GM23338 (cell line): ENCODE measurements at regions not wholly inside any gene's neighbourhood (a gene's known extent, or its start where the extent isn't known, plus 50 kb on each side); places are given as distances from the start of the nearest gene placed in this dataset.

Experiments used
- ATAC-seq: fragments of 200-7000 bp; cut with Tn5 transposase; 3 replicates; pipeline ENCODE4 v1.9.1; 2020
- DNase-seq: peaks from one replicate; pipeline ENCODE4 v3.0.0-alpha.2; 2015; ENCODE audit warnings: low spot score
- H2AFZ ChIP-seq: fragments of 200-600 bp; sonication (generic); 2 replicates; pipeline ENCODE4 v1.8.0; 2016; ENCODE audit warnings: antibody characterized with exemption, mild to moderate bottlenecking, moderate library complexity
- H3F3A ChIP-seq: fragments of 200-600 bp; sonication (generic); replicated peaks from 2 replicates; pipeline ENCODE4 v1.8.0; 2017; ENCODE audit warnings: antibody characterized with exemption, mixed run types, low read depth
- H3K27ac ChIP-seq: fragments of 200-600 bp; sonication (generic); 2 replicates; pipeline ENCODE4 v1.6.1; 2016; ENCODE audit warnings: low read depth
- H3K27me3 ChIP-seq: fragments of 200-600 bp; sonication (generic); 2 replicates; pipeline ENCODE4 v1.8.0; 2016; ENCODE audit warnings: mild to moderate bottlenecking, mixed run types, moderate library complexity; ENCODE audit not compliant: insufficient read depth
- H3K36me3 ChIP-seq: fragments of 200-600 bp; sonication (generic); 2 replicates; pipeline ENCODE4 v1.8.0; 2016; ENCODE audit warnings: mild to moderate bottlenecking; ENCODE audit not compliant: insufficient read depth
- H3K4me1 ChIP-seq: fragments of 200-600 bp; sonication (generic); 2 replicates; pipeline ENCODE4 v1.8.0; 2016; ENCODE audit warnings: mild to moderate bottlenecking, moderate library complexity; ENCODE audit not compliant: insufficient read depth
- H3K4me2 ChIP-seq: fragments of 200-600 bp; sonication (generic); 2 replicates; pipeline ENCODE4 v1.7.1; 2017; ENCODE audit warnings: mixed run types
- H3K4me3 ChIP-seq: fragments of 200-600 bp; sonication (generic); 2 replicates; pipeline ENCODE4 v1.6.1; 2016; ENCODE audit warnings: mixed run types
- H3K79me2 ChIP-seq: fragments of 200-600 bp; sonication (generic); replicated peaks from 2 replicates; pipeline ENCODE4 v1.8.0; 2017; ENCODE audit warnings: mild to moderate bottlenecking; ENCODE audit not compliant: insufficient read depth
- H3K9me2 ChIP-seq: fragments of 200-600 bp; sonication (generic); 2 replicates; pipeline ENCODE4 v1.8.0; 2017; ENCODE audit not compliant: insufficient read depth
- H4K20me1 ChIP-seq: fragments of 200-600 bp; sonication (generic); replicated peaks from 2 replicates; pipeline ENCODE4 v1.8.0; 2017; ENCODE audit warnings: mild to moderate bottlenecking; ENCODE audit not compliant: insufficient read depth
- H3K27ac Mint-ChIP-seq: 2 replicates; pipeline ENCODE4 v1.8.0; 2020; ENCODE audit warnings: inconsistent platforms, mild to moderate bottlenecking, moderate library complexity, mixed read lengths
- H3K27me3 Mint-ChIP-seq: 3 replicates; pipeline ENCODE4 v1.8.0; 2022; ENCODE audit warnings: low read depth, mild to moderate bottlenecking, moderate library complexity, mixed read lengths, inconsistent platforms; ENCODE audit not compliant: insufficient read depth, poor library complexity
- H3K36me3 Mint-ChIP-seq: 3 replicates; pipeline ENCODE4 v1.8.0; 2021; ENCODE audit warnings: low read depth, mild to moderate bottlenecking, inconsistent platforms, moderate library complexity, mixed read lengths
- H3K4me1 Mint-ChIP-seq: 3 replicates; pipeline ENCODE4 v1.8.0; 2020; ENCODE audit warnings: mild to moderate bottlenecking, inconsistent platforms, mixed read lengths
- H3K4me3 Mint-ChIP-seq: 3 replicates; pipeline ENCODE4 v1.8.0; 2021; ENCODE audit warnings: moderate library complexity, mild to moderate bottlenecking, inconsistent platforms, mixed read lengths
- H3K9me3 Mint-ChIP-seq: 3 replicates; pipeline ENCODE4 v1.8.0; 2020; ENCODE audit warnings: moderate library complexity, mild to moderate bottlenecking, inconsistent platforms, mixed read lengths
- CREB1 ChIP-seq: fragments of 250-450 bp; sonication (Bioruptor Pico); IDR thresholded peaks from 2 replicates; pipeline ENCODE4 v1.5.0; 2020; ENCODE audit warnings: low read depth, mild to moderate bottlenecking, moderate library complexity
- EZH2 ChIP-seq: fragments of 200-600 bp; sonication (generic); IDR thresholded peaks from one replicate; pipeline ENCODE4 v1.8.0; 2017; ENCODE audit warnings: antibody characterized with exemption, mild to moderate bottlenecking, low read depth; ENCODE audit not compliant: unreplicated experiment
- JUNB ChIP-seq: IDR thresholded peaks from one replicate; pipeline ENCODE4 v1.6.1; 2016; ENCODE audit warnings: antibody characterized with exemption; ENCODE audit not compliant: unreplicated experiment
- POLR2AphosphoS5 ChIP-seq: IDR thresholded peaks from 2 replicates; pipeline ENCODE4 v1.6.1; 2016; ENCODE audit warnings: antibody characterized with exemption, low read depth
- STAT1 ChIP-seq: IDR thresholded peaks from one replicate; pipeline ENCODE4 v1.6.1; 2016; ENCODE audit warnings: antibody characterized with exemption; ENCODE audit not compliant: unreplicated experiment
- ZNF114 ChIP-seq: fragments of 250-450 bp; sonication (Bioruptor Pico); IDR thresholded peaks from 2 replicates; pipeline ENCODE4 v1.5.0; 2020; ENCODE audit warnings: mild to moderate bottlenecking, moderate library complexity
- ZNF331 ChIP-seq: fragments of 250-450 bp; sonication (Bioruptor Pico); IDR thresholded peaks from 2 replicates; pipeline ENCODE4 v1.5.0; 2020; ENCODE audit warnings: low read depth, mild to moderate bottlenecking, moderate library complexity
- TF ChIP-seq, protein P1 (sequence below): IDR thresholded peaks from 2 replicates; pipeline ENCODE4 v1.6.1; 2016; ENCODE audit warnings: antibody characterized with exemption
- TF ChIP-seq, protein P2 (sequence below): fragments of 250-450 bp; sonication (Bioruptor Pico); IDR thresholded peaks from 2 replicates; pipeline ENCODE4 v1.5.0; 2020; ENCODE audit warnings: mild to moderate bottlenecking, moderate library complexity
- TF ChIP-seq, protein P3 (sequence below): IDR thresholded peaks from one replicate; pipeline ENCODE4 v1.6.1; 2018; ENCODE audit warnings: antibody characterized with exemption; ENCODE audit not compliant: unreplicated experiment

DNA sequence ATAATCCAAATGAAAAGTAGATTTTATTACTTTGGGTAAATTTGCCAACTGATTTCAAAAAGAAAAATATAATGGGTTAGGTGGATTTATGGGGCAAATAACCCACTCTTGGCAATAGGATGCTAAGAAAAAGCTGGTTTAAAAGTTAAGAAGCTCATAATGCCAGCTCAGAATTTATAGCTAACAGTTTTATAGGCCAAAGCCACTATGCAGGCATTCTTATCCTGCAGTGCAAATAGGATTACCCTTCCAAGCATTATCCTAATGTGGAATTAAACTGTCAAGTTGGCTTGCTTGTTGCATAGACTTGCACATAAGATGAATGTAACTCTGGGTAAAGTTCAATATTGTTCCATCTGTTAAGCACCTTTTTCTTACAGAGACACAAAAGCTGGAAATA is 703.0 kb downstream of the PCDH18 start:
- Mint-ChIP-seq H3K27ac (no peak overlapping the region), H3K9me3 (no peaks in the 10 kb centered on the region), H3K36me3 (no peaks in the 10 kb centered on the region), H3K4me3 (no peak overlapping the region), H3K4me1 (no peaks in the 10 kb centered on the region), H3K27me3 (no peaks in the 10 kb centered on the region)
- no peak for DNase-seq
- no peaks in the 10 kb centered on the region for H3K27me3 ChIP-seq
- H3K4me1 ChIP-seq, result no peaks in the 10 kb centered on the region
- no peaks in the 10 kb centered on the region for H3F3A ChIP-seq
- H3K79me2 ChIP-seq, result no peaks in the 10 kb centered on the region
- H3K27ac ChIP-seq, result no peak overlapping the region
- no peak overlapping the region for H3K4me2 ChIP-seq
- no peak overlapping the region for H2AFZ ChIP-seq
- peaks cover 5% of the 10 kb centered on the region; the same call in 1 of the 2 replicates for H3K9me2 ChIP-seq
- H3K4me3 ChIP-seq, result no peak overlapping the region
- no peak for TF ChIP-seq POLR2AphosphoS5
- H4K20me1 ChIP-seq, result no peaks in the 10 kb centered on the region
- no peak for ATAC-seq
- H3K36me3 ChIP-seq, result no peaks in the 10 kb centered on the region

DNA sequence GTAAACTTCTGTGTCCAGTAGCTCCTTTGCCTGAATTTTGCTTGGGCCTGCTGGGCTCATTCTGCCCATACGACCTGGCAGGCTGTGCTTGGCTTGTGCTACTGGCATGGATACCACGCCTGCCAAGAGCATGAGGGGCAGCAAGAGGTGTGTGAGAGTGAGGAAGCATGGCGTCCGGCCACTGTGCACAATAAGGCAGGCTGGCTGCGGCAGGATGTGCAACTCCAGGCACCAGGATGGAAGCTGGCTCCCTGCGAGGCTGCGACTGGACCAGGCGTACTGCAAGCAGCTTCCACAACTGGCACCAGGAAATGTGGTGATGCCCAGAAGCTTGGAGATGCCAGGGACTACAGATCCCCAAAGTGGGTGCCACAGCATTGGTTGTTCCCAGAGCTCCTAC is 709.3 kb downstream of the PCDH18 start:
- 0 out of 3 replicates have a peak, but pooled peaks cover 2% of the 10 kb centered on the region for H3K4me1 Mint-ChIP-seq
- Histone ChIP-seq H3K36me3 (no peaks in the 10 kb centered on the region), H3F3A (no peaks in the 10 kb centered on the region), H3K79me2 (no peaks in the 10 kb centered on the region), H3K9me2 (no peaks in the 10 kb centered on the region), H4K20me1 (no peaks in the 10 kb centered on the region), H3K4me1 (peaks cover 4% of the 10 kb centered on the region; the same call in 1 of the 2 replicates), H3K27ac (no peak overlapping the region), H3K4me3 (no peak overlapping the region), H3K4me2 (no peak overlapping the region), H2AFZ (no peak overlapping the region), H3K27me3 (no peaks in the 10 kb centered on the region)
- DNase-seq (no peak), ATAC-seq (no peak)
- H3K27me3 Mint-ChIP-seq, result no peaks in the 10 kb centered on the region
- no peak overlapping the region for H3K27ac Mint-ChIP-seq
- H3K4me3 Mint-ChIP-seq, result no peak overlapping the region
- no peaks in the 10 kb centered on the region; the same call in 2 of the 3 replicates for H3K9me3 Mint-ChIP-seq
- no peaks in the 10 kb centered on the region for H3K36me3 Mint-ChIP-seq
- TF ChIP-seq, protein P1, sequence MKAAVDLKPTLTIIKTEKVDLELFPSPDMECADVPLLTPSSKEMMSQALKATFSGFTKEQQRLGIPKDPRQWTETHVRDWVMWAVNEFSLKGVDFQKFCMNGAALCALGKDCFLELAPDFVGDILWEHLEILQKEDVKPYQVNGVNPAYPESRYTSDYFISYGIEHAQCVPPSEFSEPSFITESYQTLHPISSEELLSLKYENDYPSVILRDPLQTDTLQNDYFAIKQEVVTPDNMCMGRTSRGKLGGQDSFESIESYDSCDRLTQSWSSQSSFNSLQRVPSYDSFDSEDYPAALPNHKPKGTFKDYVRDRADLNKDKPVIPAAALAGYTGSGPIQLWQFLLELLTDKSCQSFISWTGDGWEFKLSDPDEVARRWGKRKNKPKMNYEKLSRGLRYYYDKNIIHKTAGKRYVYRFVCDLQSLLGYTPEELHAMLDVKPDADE, result no peak
- TF ChIP-seq JUNB (no peak), ZNF114 (no peak), STAT1 (no peak), ZNF331 (CRISPR knock-in tag) (no peak), POLR2AphosphoS5 (no peak), EZH2 (no peak), CREB1 (no peak)
- TF ChIP-seq, protein P2, sequence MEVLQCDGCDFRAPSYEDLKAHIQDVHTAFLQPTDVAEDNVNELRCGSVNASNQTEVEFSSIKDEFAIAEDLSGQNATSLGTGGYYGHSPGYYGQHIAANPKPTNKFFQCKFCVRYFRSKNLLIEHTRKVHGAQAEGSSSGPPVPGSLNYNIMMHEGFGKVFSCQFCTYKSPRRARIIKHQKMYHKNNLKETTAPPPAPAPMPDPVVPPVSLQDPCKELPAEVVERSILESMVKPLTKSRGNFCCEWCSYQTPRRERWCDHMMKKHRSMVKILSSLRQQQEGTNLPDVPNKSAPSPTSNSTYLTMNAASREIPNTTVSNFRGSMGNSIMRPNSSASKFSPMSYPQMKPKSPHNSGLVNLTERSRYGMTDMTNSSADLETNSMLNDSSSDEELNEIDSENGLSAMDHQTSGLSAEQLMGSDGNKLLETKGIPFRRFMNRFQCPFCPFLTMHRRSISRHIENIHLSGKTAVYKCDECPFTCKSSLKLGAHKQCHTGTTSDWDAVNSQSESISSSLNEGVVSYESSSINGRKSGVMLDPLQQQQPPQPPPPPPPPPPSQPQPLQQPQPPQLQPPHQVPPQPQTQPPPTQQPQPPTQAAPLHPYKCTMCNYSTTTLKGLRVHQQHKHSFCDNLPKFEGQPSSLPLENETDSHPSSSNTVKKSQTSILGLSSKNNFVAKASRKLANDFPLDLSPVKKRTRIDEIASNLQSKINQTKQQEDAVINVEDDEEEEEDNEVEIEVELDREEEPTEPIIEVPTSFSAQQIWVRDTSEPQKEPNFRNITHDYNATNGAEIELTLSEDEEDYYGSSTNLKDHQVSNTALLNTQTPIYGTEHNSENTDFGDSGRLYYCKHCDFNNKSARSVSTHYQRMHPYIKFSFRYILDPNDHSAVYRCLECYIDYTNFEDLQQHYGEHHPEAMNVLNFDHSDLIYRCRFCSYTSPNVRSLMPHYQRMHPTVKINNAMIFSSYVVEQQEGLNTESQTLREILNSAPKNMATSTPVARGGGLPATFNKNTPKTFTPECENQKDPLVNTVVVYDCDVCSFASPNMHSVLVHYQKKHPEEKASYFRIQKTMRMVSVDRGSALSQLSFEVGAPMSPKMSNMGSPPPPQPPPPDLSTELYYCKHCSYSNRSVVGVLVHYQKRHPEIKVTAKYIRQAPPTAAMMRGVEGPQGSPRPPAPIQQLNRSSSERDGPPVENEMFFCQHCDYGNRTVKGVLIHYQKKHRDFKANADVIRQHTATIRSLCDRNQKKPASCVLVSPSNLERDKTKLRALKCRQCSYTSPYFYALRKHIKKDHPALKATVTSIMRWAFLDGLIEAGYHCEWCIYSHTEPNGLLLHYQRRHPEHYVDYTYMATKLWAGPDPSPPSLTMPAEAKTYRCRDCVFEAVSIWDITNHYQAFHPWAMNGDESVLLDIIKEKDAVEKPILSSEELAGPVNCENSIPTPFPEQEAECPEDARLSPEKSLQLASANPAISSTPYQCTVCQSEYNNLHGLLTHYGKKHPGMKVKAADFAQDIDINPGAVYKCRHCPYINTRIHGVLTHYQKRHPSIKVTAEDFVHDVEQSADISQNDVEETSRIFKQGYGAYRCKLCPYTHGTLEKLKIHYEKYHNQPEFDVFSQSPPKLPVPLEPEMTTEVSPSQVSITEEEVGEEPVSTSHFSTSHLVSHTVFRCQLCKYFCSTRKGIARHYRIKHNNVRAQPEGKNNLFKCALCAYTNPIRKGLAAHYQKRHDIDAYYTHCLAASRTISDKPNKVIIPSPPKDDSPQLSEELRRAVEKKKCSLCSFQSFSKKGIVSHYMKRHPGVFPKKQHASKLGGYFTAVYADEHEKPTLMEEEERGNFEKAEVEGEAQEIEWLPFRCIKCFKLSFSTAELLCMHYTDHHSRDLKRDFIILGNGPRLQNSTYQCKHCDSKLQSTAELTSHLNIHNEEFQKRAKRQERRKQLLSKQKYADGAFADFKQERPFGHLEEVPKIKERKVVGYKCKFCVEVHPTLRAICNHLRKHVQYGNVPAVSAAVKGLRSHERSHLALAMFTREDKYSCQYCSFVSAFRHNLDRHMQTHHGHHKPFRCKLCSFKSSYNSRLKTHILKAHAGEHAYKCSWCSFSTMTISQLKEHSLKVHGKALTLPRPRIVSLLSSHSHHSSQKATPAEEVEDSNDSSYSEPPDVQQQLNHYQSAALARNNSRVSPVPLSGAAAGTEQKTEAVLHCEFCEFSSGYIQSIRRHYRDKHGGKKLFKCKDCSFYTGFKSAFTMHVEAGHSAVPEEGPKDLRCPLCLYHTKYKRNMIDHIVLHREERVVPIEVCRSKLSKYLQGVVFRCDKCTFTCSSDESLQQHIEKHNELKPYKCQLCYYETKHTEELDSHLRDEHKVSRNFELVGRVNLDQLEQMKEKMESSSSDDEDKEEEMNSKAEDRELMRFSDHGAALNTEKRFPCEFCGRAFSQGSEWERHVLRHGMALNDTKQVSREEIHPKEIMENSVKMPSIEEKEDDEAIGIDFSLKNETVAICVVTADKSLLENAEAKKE (CRISPR knock-in tag), result no peak
- TF ChIP-seq, protein P3, sequence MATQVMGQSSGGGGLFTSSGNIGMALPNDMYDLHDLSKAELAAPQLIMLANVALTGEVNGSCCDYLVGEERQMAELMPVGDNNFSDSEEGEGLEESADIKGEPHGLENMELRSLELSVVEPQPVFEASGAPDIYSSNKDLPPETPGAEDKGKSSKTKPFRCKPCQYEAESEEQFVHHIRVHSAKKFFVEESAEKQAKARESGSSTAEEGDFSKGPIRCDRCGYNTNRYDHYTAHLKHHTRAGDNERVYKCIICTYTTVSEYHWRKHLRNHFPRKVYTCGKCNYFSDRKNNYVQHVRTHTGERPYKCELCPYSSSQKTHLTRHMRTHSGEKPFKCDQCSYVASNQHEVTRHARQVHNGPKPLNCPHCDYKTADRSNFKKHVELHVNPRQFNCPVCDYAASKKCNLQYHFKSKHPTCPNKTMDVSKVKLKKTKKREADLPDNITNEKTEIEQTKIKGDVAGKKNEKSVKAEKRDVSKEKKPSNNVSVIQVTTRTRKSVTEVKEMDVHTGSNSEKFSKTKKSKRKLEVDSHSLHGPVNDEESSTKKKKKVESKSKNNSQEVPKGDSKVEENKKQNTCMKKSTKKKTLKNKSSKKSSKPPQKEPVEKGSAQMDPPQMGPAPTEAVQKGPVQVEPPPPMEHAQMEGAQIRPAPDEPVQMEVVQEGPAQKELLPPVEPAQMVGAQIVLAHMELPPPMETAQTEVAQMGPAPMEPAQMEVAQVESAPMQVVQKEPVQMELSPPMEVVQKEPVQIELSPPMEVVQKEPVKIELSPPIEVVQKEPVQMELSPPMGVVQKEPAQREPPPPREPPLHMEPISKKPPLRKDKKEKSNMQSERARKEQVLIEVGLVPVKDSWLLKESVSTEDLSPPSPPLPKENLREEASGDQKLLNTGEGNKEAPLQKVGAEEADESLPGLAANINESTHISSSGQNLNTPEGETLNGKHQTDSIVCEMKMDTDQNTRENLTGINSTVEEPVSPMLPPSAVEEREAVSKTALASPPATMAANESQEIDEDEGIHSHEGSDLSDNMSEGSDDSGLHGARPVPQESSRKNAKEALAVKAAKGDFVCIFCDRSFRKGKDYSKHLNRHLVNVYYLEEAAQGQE, result no peak
